ENCODE measurements at regions not wholly inside any gene's neighbourhood (a gene's known extent, or its start where the extent isn't known, plus 50 kb on each side); places are given as distances from the start of the nearest gene placed in this dataset.
"Not testable (repeated sequence)": the region's sequence is repeated elsewhere in the genome, so short reads cannot be mapped to it uniquely, and the experiment has no call there.

GRCh38 chr7:142440219-142440905, 182.5 kb upstream of the PRSS58 start:
- DNase-seq (ENCODE audit: low read depth): no peak

GRCh38 chr7:142439739-142440138, 181.9 kb upstream of the PRSS58 start:
- no peak for DNase-seq (ENCODE audit: low read depth)

GRCh38 chr7:142438923-142439515, 181.2 kb upstream of the PRSS58 start:
- DNase-seq (ENCODE audit: low read depth): no peak

- no peak for DNase-seq (ENCODE audit: low read depth)
These were observed 180.5 kb upstream of the PRSS58 start for GRCh38 chr7:142438235-142438922.

GRCh38 chr7:142437741-142438140, 179.9 kb upstream of the PRSS58 start:
- no peak for DNase-seq (ENCODE audit: low read depth)

- no peak for DNase-seq (ENCODE audit: low read depth)
These were observed 178.7 kb upstream of the PRSS58 start for GRCh38 chr7:142436601-142437000.

GRCh38 chr7:142435606-142436005, 177.7 kb upstream of the PRSS58 start:
- not testable (repeated sequence) for DNase-seq (ENCODE audit: low read depth)

GRCh38 chr7:142434666-142435167, 176.9 kb upstream of the PRSS58 start:
- DNase-seq (ENCODE audit: low read depth): no peak

GRCh38 chr7:142434133-142434532, 176.3 kb upstream of the PRSS58 start:
- DNase-seq (ENCODE audit: low read depth): not testable (repeated sequence)

GRCh38 chr7:142432377-142432776, 174.5 kb upstream of the PRSS58 start:
- no peak for DNase-seq (ENCODE audit: low read depth)

- no peak for DNase-seq (ENCODE audit: low read depth)
These were observed 173.6 kb upstream of the PRSS58 start for GRCh38 chr7:142431491-142431890.

- no peak for DNase-seq (ENCODE audit: low read depth)
These were observed 170.2 kb upstream of the PRSS58 start for GRCh38 chr7:142428094-142428493.

- DNase-seq (ENCODE audit: low read depth): no peak
These were observed 167.4 kb upstream of the PRSS58 start for GRCh38 chr7:142425281-142425680.

GRCh38 chr7:142422621-142423020, 164.8 kb upstream of the PRSS58 start:
- no peak for DNase-seq (ENCODE audit: low read depth)

- no peak for DNase-seq (ENCODE audit: low read depth)
These were observed 162.9 kb upstream of the PRSS58 start for GRCh38 chr7:142420554-142421362.

GRCh38 chr7:142418326-142418725, 160.5 kb upstream of the PRSS58 start:
- DNase-seq (ENCODE audit: low read depth): no peak

- DNase-seq (ENCODE audit: low read depth): no peak
These were observed 157.1 kb upstream of the PRSS58 start for GRCh38 chr7:142414915-142415314.

- DNase-seq (ENCODE audit: low read depth): no peak
These were observed 156.3 kb upstream of the PRSS58 start for GRCh38 chr7:142414135-142414534.

GRCh38 chr7:142413280-142414000, 155.6 kb upstream of the PRSS58 start:
- no peak for DNase-seq (ENCODE audit: low read depth)

GRCh38 chr7:142412551-142413193, 154.8 kb upstream of the PRSS58 start:
- no peak for DNase-seq (ENCODE audit: low read depth)

- DNase-seq (ENCODE audit: low read depth): no peak
These were observed 151.6 kb upstream of the PRSS58 start for GRCh38 chr7:142409471-142409870.
